ENCODE measurements at regions not wholly inside any gene's neighbourhood (a gene's known extent, or its start where the extent isn't known, plus 50 kb on each side); places are given as distances from the start of the nearest gene placed in this dataset.
"Not testable (repeated sequence)": the region's sequence is repeated elsewhere in the genome, so short reads cannot be mapped to it uniquely, and the experiment has no call there.

DNA sequence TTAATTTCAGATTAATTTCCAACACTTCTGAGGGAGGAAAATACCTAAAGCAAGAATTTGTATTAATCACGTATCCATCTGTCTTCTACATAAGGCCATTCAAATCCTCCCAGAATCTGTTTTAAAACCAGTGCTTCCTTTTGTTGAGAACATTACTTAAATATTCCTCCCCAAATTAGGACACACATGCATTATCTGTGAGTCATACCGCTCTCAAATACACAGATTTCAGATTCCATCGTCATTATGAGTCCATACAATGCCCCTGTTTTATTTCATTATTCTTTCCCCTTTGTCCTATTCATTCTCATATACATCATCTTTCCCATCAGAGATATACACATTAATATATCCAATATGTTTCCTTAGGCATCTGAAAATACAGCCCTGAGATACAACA is 57.3 kb upstream of the PRSS12 start:
- H3K4me3 ChIP-seq (replicated peaks in 1 of 2; ENCODE audit: low read depth in 2 of 2, low read length in 2 of 2), result no peak overlapping the region
- peak; percentile 18 to 78 for DNase-seq (ENCODE audit: low read depth in 2 of 2)
- TF ChIP-seq, protein P1, sequence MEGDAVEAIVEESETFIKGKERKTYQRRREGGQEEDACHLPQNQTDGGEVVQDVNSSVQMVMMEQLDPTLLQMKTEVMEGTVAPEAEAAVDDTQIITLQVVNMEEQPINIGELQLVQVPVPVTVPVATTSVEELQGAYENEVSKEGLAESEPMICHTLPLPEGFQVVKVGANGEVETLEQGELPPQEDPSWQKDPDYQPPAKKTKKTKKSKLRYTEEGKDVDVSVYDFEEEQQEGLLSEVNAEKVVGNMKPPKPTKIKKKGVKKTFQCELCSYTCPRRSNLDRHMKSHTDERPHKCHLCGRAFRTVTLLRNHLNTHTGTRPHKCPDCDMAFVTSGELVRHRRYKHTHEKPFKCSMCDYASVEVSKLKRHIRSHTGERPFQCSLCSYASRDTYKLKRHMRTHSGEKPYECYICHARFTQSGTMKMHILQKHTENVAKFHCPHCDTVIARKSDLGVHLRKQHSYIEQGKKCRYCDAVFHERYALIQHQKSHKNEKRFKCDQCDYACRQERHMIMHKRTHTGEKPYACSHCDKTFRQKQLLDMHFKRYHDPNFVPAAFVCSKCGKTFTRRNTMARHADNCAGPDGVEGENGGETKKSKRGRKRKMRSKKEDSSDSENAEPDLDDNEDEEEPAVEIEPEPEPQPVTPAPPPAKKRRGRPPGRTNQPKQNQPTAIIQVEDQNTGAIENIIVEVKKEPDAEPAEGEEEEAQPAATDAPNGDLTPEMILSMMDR (IDR thresholded peaks at IDR 0.05; ENCODE audit: low read depth, low read length), result no peak

DNA sequence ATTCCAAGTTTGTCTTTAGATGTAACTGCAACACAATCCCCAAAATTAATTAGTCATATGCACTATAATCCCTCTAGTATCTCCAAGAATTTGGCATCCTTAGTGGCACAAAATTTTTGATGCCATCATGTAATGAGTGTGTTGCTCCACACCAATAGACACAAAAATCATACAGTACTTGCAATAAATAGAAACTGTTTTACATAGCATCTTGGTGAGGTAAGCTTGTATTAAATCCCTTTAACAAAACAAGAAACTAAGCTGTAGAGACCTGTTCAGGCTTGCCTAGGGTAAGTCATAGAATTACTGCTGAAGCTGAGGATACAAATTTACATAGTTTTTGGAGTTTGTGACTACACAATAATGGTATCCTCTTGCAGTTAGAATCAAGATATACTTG is 64.5 kb upstream of the PRSS12 start:
- peak in 1 of 2 donors; percentile 29 for DNase-seq (ENCODE audit: low read depth in 2 of 2)
- TF ChIP-seq, protein P1 (IDR thresholded peaks at IDR 0.05; ENCODE audit: low read depth, low read length), result no peak
- no peak overlapping the region for H3K4me3 ChIP-seq (replicated peaks in 1 of 2; ENCODE audit: low read depth in 2 of 2, low read length in 2 of 2)

- H3K4me3 ChIP-seq (replicated peaks in 1 of 2; ENCODE audit: low read depth in 2 of 2, low read length in 2 of 2); DNase-seq (ENCODE audit: low read depth in 2 of 2): not testable (repeated sequence)
Observed at GRCh38 chr4:118417800-118418199, 65.0 kb upstream of the PRSS12 start.

- not testable (repeated sequence) for DNase-seq (ENCODE audit: low read depth in 2 of 2); H3K4me3 ChIP-seq (replicated peaks in 1 of 2; ENCODE audit: low read depth in 2 of 2, low read length in 2 of 2)
Observed at GRCh38 chr4:118418396-118418795, 65.6 kb upstream of the PRSS12 start.

DNA sequence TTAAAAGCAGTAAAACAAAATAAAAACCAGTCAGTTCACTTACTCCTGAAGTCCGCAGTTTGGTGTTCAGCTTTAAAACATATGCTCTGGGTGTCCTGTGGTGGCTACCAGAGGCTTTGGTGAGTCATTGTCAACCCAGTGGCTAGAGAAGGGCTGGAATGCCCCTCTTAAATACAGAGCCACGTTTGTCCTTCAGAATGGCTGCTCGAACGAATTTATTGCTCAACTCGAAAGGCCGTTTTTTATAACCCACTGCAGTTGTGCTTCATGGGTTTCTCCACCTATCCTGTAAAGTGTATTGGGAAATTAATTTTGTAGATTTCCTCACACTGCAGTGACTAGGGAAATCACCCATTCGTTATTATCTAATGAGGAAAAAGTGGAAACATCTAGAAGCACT is 66.8 kb upstream of the PRSS12 start:
- H3K4me3 ChIP-seq (replicated peaks in 1 of 2; ENCODE audit: low read depth in 2 of 2, low read length in 2 of 2); DNase-seq (ENCODE audit: low read depth in 2 of 2): not testable (repeated sequence)

DNA sequence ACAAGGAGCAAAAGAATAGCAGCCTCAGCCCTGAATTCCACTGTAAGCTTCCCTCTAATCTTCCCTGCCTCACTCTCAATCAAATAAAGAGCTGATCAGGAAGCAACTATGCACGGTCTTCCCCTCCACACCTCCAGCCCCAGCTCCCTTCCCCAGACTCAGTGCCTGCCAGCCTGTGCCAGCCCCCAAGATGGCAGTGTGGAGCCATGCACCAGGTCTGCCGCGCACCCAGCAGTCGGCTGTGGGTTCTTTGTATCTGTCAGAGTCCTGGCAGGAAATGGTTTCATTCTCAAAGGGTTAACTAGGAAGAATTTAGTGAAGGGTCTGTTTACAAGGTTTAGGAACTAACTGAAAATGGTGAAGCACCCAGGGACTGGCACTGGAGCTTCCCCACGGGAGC is 71.3 kb upstream of the PRSS12 start:
- not testable (repeated sequence) for H3K4me3 ChIP-seq (replicated peaks in 1 of 2; ENCODE audit: low read depth in 2 of 2, low read length in 2 of 2)
- DNase-seq (ENCODE audit: low read depth in 2 of 2), result peak; percentile 16
- TF ChIP-seq, protein P1 (IDR thresholded peaks at IDR 0.05; ENCODE audit: low read depth, low read length), result peak; percentile 55

- H3K4me3 ChIP-seq (replicated peaks in 1 of 2; ENCODE audit: low read depth in 2 of 2, low read length in 2 of 2); DNase-seq (ENCODE audit: low read depth in 2 of 2): not testable (repeated sequence)
Observed at GRCh38 chr4:118428881-118429280, 76.1 kb upstream of the PRSS12 start.

- H3K4me3 ChIP-seq (replicated peaks in 1 of 2; ENCODE audit: low read depth in 2 of 2, low read length in 2 of 2); DNase-seq (ENCODE audit: low read depth in 2 of 2): not testable (repeated sequence)
Observed at GRCh38 chr4:118432359-118432758, 79.6 kb upstream of the PRSS12 start.

GRCh38 chr4:118433612-118434375 is 81.0 kb upstream of the PRSS12 start:
- DNase-seq (ENCODE audit: low read depth in 2 of 2); H3K4me3 ChIP-seq (replicated peaks in 1 of 2; ENCODE audit: low read depth in 2 of 2, low read length in 2 of 2): not testable (repeated sequence)

DNA sequence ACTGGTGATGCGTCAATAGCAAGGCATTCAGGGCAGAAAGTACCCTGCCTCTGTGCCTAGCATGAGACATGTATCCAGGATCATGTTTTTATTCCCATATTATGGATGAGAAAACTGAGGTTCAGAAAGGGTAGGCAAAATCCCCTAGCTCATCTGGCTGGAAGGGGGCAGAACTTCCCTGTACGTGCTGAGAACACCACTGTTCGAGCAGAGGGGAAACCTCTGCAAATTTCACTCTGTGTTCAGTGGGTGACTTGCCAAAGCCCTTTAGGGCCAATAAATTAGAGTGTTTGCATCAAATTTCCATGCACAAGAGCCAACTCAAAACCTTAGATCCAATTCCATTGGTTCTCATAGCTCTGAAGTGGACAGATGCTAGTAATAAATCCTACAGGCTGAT is 82.6 kb upstream of the PRSS12 start:
- H3K4me3 ChIP-seq (replicated peaks in 1 of 2; ENCODE audit: low read depth in 2 of 2, low read length in 2 of 2); DNase-seq (ENCODE audit: low read depth in 2 of 2): not testable (repeated sequence)

GRCh38 chr4:118442115-118442837 is 89.5 kb upstream of the PRSS12 start:
- not testable (repeated sequence) for H3K4me3 ChIP-seq (replicated peaks in 1 of 2; ENCODE audit: low read depth in 2 of 2, low read length in 2 of 2); DNase-seq (ENCODE audit: low read depth in 2 of 2)

DNA sequence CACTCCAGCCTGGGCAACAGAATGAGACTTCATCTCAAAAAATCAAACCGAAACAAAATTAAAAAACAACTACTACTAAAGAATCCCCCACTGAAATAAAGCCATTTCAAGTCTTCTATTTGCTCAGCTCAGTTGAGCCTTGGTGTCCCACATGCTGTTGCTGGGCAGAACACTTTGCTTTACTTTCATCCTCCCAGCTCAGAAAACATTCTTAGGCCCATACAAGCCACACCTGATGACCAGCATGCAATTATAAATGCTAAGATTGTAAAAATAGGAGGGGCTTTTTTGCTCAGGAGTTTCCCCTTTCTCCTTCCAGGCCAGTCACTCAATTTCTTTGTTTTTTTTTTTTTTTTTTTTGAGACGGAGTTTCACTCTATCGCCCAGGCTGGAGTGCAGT is 94.6 kb upstream of the PRSS12 start:
- not testable (repeated sequence) for DNase-seq (ENCODE audit: low read depth in 2 of 2); H3K4me3 ChIP-seq (replicated peaks in 1 of 2; ENCODE audit: low read depth in 2 of 2, low read length in 2 of 2)

GRCh38 chr4:118454857-118455256 is 102.1 kb upstream of the PRSS12 start:
- not testable (repeated sequence) for H3K4me3 ChIP-seq (replicated peaks in 1 of 2; ENCODE audit: low read depth in 2 of 2, low read length in 2 of 2)
- peak in 1 of 2 donors; percentile 6 for DNase-seq (ENCODE audit: low read depth in 2 of 2)

DNA sequence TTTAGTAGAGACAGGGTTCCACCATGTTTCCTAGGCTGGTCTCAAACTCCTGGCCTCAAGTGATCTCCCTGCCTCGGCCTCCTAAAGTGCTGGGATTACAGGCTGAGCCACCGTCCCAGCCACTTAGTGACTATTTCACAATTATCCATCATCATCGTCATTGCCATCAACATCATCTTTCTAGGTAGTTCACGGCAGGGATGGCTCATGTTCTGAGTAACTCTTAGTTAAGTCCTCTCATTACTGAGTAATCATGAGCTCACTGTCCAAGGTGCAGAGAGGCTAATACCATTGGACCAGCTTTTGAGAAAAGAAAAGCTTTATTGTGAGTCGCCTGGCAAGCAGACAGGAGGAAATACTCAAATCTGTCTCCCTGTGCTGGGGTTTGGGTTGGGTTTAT is 108.6 kb upstream of the PRSS12 start:
- not testable (repeated sequence) for H3K4me3 ChIP-seq (replicated peaks in 1 of 2; ENCODE audit: low read depth in 2 of 2, low read length in 2 of 2)
- peak in 1 of 2 donors; percentile 44 for DNase-seq (ENCODE audit: low read depth in 2 of 2)

DNA sequence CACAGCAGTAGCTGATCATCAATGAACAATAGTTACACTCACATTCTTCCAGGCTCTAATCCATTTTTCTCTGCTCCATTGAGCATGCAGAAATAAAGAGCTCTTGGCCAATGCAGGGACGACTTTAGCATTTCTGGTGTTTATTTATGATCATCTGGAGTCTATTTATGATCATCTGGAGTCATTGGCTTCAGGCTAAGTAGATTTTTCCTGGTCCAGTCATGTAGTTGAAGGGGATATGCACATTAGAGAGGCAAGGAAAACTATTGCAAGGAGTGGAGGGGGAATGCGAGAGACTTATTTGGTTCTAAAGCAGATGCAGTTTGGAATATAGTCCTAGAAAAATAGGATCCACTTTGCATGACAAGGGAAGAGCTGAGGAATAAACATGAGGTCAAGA is 113.0 kb upstream of the PRSS12 start:
- DNase-seq (ENCODE audit: low read depth in 2 of 2); H3K4me3 ChIP-seq (replicated peaks in 1 of 2; ENCODE audit: low read depth in 2 of 2, low read length in 2 of 2): not testable (repeated sequence)
